GM19025 (cell line): ENCODE measurements at regions not wholly inside any gene's neighbourhood (a gene's known extent, or its start where the extent isn't known, plus 50 kb on each side); places are given as distances from the start of the nearest gene placed in this dataset.

ENCODE experiments used
- ATAC-seq: cut with Tn5 transposase; IDR thresholded peaks from one replicate; pipeline ENCODE4 v1.9.1; 2021; ENCODE audit warnings: mild to moderate bottlenecking, low read depth, moderate library complexity; ENCODE audit not compliant: unreplicated experiment

GRCh38 chr20:52244702-52245101 lies 53.1 kb upstream of the ZFP64 start:
- no peak for ATAC-seq

- no peak for ATAC-seq
These were observed 51.0 kb upstream of the ZFP64 start for GRCh38 chr20:52242237-52243230.
